Medulla oblongata (tissue), 1 donor: ENCODE measurements at regions not wholly inside any gene's neighbourhood (a gene's known extent, or its start where the extent isn't known, plus 50 kb on each side); places are given as distances from the start of the nearest gene placed in this dataset.
A peak's percentile ranks its signal among the peaks of the same experiment; 100 is the strongest.
"Not testable (repeated sequence)": the region's sequence is repeated elsewhere in the genome, so short reads cannot be mapped to it uniquely, and the experiment has no call there.

Experiments used
- DNase-seq: peaks from one replicate; pipeline ENCODE4 v3.0.0-alpha.2; 2015; ENCODE audit errors: extremely low spot score

- not testable (repeated sequence) for DNase-seq
Observed at GRCh38 chr10:3317553-3318479, 145.2 kb upstream of the PITRM1 start.

DNA sequence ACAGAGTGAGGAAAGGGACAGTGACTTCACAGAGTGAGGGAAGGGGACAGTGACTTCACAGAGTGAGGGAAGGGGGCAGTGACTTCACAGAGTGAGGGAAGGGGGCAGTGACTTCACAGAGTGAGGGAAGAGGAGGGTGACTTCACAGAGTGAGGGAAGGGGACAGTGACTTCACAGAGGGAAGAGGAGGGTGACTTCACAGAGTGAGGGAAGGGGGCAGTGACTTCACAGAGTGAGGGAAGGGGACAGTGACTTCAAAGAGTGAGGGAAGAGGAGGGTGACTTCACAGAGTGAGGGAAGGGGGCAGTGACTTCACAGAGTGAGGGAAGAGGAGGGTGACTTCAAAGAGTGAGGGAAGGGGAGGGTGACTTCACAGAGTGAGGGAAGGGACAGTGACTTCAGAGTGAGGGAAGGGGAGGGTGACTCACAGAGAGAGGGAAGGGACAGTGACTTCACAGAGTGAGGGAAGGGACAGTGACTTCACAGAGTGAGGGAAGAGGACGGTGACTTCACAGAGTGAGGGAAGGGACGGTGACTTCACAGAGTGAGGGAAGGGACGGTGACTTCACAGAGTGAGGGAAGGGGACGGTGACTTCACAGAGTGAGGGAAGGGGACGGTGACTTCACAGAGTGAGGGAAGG lies 142.0 kb upstream of the PITRM1 start:
- not testable (repeated sequence) for DNase-seq

DNA sequence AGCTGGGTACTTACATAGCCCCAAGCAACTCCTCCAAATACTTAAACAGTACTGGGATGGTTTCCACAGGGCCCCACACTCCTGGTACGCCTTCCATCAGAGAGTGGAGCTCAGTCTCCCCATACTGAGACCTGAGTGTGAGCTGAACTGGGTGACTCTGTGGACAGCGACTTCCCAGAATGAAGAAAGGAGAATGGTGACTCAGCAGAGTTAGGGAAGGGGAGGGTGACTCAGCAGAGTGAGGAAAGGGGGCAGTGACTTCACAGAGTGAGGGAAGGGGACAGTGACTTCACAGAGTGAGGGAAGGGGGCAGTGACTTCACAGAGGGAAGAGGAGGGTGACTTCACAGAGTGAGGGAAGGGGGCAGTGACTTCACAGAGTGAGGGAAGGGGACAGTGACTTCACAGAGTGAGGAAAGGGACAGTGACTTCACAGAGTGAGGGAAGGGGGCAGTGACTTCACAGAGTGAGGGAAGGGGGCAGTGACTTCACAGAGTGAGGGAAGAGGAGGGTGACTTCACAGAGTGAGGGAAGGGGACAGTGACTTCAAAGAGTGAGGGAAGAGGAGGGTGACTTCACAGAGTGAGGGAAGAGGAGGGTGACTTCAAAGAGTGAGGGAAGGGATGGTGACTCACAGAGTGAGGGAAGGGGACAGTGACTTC lies 141.3 kb upstream of the PITRM1 start:
- peak; percentile 39 for DNase-seq

GRCh38 chr10:3312403-3312940 lies 139.9 kb upstream of the PITRM1 start:
- DNase-seq, result no peak

DNA sequence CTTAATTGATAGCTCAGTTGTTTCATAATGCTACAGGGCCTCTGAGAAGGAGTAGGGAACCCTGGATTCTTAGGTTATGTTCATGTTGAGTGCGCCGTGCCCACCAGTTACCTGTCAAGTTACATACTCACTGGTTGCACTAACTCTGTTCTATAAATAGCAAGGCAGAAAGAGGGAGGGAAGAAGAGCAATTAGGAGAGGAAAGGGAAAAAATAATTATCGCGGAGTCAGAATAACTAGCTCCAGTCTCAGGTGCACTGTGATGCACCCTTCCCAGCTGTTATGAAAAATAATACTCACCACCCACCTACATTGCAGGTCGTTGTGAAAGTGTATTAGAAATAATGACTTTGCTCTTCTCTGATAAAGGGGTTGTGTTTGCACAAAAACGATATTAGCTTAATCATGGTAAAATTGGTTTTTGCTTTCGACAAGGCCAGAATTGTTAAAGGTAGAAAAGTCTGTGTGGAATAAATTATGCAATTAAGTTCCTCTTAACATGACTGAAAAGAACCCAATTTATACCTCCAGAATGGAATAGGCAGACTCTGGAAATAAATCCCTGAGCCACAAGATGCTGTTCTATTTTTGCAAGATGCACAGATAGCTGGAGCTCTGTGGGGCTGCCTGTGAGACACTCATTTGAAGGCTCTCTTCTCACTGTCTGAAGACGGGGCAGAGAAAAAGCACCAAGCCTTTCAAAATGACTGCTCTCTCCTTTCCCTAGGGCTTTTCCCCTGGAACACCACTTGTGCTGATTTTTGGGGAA lies 137.6 kb upstream of the PITRM1 start:
- no peak for DNase-seq

DNA sequence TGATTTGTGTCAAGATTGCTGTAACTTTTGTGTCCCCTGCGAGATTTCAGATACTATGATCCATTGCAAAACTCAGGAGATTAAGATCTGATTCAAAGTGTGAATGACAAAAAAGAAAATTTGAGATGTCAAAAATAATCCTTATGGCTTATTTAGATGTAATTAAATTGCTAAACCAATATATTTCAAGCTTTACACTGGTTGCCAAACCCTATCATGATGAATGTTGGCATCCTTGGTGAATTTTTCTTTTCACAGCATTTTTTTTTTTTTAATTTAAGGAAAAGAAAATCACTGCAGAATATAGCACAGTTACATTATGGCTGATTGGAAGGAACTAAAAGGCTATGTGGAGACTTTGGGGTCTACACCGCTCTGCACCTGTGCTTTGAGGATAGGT lies 133.5 kb upstream of the PITRM1 start:
- no peak for DNase-seq

DNA sequence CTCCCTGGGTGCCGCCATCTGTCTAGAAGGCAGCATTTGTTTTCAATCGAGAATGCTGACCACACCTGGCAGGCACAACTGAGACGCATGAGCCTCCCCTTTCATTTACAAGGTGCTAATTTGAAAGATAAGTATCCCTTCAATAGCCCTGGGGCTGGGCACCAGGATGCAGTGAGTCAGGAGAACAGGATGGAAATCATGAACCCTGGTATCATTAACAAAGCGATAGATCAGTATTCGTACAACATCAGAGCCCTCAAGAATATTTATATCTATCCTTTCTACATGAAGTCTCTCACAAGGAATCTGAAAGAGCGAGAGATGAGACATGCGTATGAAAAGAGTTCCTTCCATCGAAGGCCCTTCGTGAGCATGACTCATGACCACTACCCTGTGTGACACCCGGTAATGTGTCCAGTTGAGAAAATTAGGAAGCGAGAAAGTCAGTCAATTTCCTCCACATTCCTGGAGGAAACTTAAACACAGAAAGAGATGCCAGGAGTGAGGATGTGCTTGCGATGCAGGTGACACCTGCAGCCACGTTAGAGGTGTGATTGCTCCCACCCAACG lies 123.1 kb upstream of the PITRM1 start:
- DNase-seq, result no peak

DNA sequence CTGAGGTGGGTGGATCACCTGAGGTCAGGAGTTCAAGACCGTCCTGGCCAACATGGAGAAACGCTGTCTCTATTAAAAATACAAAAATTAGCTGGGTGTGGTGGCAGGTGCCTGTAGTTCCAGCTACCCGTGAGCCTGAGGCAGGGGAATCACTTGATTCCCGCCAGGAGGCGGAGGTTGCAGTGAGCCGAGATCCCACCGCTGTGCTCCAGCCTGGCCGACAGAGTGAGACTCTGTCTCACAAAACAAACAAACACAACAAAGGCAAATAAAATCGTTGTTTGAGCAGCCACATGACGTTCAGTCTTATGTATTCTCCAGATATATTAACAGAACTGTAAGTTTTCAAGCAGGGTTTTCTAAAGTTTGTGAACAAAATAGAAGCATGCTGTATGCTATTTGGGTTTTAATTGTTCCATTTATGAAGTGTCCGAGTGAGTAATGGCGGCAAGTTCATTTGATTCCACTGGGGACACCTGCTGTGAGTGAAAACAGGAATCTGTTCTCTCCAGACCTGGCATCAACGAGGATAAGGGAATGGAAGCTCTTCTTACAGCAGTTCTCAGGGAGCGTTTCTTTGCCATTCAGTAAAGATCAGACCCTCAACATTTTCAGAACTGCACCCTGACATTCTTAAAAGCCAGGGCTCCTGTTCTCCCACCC lies 122.5 kb upstream of the PITRM1 start:
- DNase-seq, result no peak

DNA sequence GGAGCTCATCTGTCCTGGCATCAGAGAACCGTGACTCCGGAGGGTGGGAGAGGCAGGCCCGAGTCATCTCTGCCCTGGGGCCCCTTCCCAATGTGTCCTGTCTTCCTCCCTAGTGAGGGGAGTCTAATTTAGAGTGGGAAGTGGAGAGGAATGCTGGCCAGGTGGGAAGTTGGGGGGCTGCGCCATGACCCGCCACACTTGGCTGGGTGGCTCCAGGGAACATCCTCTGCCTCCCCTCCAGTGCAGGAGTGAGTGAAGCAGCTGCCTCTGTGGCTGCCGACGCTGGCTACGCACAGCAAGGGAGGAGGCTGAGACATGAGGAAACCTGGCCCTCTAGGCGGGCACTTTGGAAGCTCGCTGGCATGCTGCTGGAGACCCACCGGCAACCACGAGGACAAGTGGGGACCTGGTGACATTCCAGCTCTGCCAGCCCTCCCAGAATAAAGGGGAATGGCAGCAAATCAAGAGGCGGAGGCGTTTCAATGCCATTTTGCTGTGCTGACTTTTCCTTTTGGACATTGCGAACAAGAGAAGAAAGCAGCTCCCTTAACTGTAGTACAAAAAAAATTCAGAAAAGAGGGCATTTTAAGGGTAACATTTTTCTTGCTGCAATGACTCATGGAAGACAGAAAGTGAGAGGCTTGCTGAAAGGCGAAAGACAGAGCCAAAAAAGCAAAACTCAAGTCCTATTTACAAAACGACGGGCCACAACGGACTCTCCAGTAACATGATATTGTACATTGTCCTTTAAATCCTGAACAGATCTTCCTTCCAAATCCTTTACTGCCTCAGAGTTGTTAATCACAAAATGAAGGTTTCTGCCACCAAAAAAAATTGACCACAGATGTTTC lies 121.2 kb upstream of the PITRM1 start:
- DNase-seq, result no peak

DNA sequence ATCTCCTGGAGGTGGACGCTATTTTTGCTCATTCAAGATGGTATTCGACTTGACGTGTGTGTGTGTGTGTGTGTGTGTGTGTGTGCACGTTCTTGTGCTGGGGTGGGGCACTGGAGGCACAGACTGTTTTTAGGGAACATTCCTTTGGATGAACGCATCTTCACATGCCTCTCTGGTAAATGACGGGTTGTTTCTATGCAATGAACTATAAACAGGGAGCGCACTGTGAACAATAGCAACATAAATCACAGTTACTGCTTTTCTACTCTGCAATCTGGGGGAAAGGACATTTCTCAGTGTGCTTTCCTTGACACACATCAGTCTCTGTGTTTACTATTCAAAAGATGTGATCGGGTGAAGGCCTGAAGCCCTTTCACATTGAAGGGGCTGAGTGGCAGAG lies 120.1 kb upstream of the PITRM1 start:
- no peak for DNase-seq

DNA sequence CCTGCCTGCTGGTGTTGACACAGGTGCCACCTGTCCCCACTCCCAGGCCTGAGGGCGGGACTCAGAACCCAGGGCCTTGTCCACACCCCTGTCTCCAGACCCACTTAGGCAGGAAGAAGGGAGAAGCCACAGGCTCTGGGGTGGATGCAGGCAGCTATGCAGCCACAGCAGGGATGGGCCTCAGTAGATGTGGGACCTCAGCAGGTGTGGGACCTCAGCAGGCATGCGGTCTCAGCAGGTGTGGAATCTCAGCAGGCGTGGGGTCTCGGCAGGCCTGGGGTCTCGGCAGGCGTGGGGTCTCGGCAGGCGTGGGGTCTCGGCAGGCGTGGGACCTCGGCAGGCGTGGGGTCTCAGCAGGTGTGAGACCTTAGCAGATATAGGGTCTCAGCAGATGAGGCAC lies 118.0 kb upstream of the PITRM1 start:
- DNase-seq, result no peak

- no peak for DNase-seq
Observed at GRCh38 chr10:3287572-3288445, 115.2 kb upstream of the PITRM1 start.

GRCh38 chr10:3282674-3283017 lies 110.1 kb upstream of the PITRM1 start:
- no peak for DNase-seq

- no peak for DNase-seq
Observed at GRCh38 chr10:3281941-3282673, 109.5 kb upstream of the PITRM1 start.

DNA sequence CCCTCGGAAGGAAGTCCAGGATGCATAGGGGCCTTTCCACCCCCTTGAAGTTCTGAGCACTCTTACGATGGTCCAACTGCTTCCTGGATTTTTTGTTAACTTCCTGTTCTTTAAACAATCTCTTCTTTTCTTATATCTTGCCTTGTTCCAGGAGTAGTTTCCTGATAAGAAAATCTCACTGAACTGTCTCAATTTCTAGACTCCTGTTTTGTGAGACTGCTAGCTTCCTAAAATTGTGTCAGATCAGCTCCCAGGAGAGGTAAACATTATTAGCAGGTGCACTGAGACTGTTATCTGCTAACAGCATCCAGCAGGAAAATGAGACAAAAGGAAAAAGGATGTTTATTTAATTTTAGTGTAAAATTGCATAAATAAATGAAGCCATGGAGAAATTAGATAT lies 106.2 kb upstream of the PITRM1 start:
- DNase-seq, result no peak

DNA sequence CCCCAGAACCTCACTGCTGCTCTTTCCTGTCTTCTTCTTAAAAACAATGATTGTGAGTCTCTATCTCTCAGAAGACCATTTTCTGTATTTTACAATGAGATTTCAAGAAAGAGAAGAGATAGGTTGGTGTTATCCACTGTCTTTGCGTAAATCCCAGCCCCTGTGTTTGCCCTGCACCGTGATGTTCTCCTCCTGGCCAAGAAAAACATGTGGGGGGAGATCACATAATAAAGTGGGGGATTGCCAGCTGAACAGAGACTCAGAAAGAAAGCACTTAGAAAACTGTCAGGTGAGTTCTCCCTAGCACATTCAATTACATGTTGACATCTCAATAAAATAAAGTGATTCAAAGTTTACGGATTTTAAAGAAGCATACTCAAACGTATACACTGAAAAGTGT lies 105.0 kb upstream of the PITRM1 start:
- DNase-seq, result no peak

DNA sequence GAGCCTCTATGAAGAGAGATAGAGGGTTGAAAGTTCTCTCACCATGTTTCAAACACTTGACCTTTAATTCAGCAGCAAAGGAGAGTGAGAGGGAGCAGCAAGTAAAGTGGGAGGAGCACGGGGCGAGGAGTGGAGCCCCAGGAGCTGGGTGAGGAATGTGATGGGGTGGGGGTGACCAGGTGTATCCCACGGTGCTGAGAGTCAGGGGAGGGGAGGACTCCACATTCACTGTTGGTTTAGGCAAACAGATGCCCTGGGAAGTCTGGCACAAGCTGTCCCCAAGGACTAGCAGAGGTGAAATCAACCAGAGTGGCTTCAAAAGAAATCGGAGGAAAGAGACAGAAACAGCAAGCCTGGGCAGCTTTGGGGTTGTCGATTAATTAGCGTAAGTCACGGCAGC lies 101.8 kb upstream of the PITRM1 start:
- no peak for DNase-seq

DNA sequence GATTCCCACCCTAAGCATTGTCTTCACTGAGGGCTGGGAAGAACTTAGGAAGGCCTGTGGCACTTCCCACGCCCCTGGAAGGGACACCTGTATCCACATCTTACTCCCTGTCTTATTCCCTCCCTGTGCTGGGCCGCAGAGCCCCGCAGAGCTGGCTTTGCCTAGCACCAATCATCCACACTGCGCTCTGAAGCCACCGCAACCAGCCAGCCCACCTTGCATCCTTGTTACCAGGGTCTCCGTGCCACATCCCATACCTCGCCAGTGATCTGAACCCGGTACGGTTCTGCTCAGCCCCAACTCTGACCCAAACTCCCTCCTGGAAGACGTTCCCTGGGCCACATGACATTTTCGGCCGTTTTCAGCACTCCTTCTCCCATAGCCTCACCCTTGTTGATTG lies 101.4 kb upstream of the PITRM1 start:
- DNase-seq, result no peak
